GM18519 (cell line): ENCODE measurements at regions not wholly inside any gene's neighbourhood (a gene's known extent, or its start where the extent isn't known, plus 50 kb on each side); places are given as distances from the start of the nearest gene placed in this dataset.
"Not testable (repeated sequence)": the region's sequence is repeated elsewhere in the genome, so short reads cannot be mapped to it uniquely, and the experiment has no call there.

Experiments
- ATAC-seq: cut with Tn5 transposase; IDR thresholded peaks from one replicate; pipeline ENCODE4 v1.9.1; 2021; ENCODE audit warnings: mild to moderate bottlenecking, moderate library complexity; ENCODE audit not compliant: unreplicated experiment, low FRiP score

DNA sequence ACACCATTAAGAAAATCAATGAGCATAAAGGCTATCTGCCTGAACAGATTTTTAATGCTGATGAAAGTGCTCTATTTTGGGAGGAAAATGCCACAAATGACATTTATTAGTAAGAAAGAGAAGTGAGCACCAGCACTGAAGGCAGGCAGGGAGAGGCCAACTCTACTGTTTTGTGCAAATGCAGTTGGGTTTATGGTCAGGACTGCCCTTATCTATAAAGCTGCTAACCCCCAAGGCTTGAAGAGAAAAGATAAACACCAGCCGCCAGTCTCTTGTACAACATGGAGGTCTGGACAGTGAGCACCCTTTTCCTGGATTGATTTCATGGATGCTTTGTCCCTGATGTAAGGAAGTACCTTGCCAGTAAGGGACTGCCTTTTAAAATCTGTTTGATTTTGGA is 246.8 kb upstream of the SFSWAP start:
- no peak for ATAC-seq

DNA sequence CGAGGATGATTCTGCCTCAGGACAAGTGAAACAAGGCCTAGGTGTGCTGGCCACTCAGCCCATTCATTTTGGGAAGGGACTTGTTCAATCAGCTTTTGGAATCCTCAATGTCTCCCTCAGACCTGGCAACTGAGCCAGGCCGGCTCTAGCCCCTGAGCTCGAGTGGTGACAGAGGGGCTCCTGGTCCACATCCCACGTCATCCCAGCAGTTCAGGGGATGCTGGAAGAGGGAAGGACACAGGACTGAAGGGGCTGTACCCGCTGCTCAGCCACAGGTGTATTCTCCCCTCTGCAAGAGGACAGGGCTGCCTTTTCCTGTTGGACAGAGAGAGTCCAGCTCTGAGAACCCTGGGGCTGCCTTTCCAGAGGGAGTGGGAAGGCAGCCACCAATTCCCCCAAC is 244.6 kb upstream of the SFSWAP start:
- ATAC-seq, result no peak

DNA sequence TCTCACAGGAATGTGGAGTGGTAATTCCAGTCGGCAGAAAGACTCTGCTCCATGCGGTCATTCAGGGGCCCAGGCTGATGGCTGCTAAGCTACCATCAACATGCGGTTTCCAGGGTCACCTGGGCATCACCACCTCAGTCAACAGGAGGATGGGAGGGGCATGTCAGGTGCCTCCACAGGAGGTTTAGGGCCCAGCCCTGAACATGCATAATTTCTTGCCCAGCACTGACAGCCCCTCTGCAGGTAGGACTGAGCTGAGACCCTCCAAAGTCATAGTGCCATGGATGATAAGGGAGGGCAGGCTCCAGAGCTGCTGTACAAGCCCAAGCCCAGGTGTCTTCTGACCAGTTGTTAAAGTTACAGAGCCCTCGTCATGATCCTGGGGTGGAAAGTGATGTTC is 244.0 kb upstream of the SFSWAP start:
- ATAC-seq, result no peak

DNA sequence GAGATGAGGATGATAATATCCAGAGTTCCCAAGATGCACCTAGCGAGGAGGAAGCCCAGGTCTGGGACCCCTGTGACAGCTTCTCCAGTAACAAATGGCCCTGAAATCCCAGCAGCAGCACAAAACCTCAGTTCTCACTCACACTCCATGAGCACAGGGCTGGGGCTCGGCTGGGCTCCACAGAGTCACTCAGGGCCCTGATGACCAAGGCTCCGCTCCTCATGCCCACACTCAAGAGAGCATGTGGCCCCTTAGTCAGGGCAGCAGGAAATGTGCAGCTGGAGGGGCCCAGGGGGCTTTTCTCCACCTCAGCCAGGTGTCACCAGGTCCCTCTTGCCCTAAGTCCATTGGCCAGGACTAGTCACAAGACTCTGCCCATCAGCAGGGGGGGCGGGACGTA is 242.7 kb upstream of the SFSWAP start:
- no peak for ATAC-seq

DNA sequence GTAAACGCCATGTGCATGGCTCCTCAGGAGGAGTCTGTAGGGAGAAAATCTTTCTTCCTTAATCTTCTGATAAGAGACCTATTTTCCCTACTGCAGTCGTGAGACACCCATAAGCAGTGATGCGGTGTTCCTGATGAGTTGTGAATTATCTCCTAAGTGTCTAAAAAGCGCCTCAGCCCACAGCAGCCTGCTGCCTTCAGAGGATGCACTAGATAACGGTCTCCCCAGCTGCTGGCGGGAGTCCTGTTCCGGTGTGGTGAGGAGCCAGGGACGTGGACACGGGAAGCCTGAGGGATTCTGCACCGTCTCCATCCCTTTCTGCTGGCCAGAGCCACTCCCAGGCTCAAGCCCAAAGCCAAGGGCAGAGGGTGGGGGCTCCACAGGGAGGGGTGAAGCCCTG is 240.9 kb upstream of the SFSWAP start:
- not testable (repeated sequence) for ATAC-seq

GRCh38 chr12:131471271-131471905 is 239.5 kb upstream of the SFSWAP start:
- no peak for ATAC-seq

DNA sequence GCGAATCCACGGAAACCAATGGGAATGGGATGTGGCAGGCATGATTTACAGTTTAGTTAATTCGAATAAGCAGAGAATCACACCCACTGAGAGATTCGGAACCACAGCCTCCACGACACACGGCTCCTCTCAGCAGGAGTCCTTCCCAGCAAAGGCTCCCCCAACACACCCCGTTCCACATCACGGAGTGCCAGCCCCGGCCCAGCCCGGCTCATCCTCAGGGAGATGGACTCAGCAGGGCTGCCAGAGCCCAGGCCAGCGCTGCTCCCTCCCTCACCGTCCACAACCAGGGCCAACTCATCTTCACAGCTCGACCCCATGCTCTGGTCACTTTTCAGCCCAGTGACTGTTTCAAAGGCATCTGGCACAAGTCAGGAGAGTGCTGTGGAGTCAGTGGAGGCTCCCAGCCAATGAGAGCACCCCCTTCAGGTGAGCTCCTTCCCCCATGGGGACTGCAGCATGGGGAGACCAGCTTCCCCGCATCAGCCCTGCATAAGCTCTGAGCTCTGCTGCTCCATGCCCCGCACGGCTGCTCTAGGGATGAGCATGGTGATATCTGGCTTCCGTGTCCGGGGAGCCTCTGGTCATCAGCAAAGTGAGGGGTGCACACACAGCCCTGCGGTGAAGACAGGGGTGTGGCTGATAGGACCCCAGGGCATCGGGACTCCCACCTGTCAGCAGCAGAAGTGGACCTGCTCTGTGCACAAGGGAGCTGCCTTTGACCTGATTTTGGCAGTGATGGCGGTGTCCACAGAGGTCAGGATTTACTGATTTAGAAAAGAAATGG is 238.8 kb upstream of the SFSWAP start:
- ATAC-seq, result no peak

DNA sequence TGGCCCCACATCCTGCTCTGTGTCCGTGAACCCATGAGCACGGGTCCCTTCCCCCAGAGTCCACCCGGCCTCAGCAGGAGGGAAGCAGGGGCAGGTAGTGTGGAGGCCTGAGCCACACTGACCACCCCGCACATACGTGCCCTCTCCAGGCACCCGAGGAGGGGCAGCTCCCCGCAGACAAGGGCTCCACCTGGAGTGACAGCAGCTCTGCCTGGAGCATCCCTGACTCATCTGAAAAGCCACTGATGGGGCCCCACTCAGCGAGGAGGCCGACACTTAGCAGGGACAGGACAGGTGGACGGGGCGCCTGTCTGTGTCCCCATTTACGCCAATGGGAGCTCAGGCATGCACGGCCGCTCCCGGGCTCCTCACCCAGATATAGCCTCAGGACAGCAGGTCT is 237.6 kb upstream of the SFSWAP start:
- no peak for ATAC-seq

- no peak for ATAC-seq
Observed at GRCh38 chr12:131473741-131474709, 236.9 kb upstream of the SFSWAP start.

- not testable (repeated sequence) for ATAC-seq
Observed at GRCh38 chr12:131475012-131475411, 235.9 kb upstream of the SFSWAP start.

DNA sequence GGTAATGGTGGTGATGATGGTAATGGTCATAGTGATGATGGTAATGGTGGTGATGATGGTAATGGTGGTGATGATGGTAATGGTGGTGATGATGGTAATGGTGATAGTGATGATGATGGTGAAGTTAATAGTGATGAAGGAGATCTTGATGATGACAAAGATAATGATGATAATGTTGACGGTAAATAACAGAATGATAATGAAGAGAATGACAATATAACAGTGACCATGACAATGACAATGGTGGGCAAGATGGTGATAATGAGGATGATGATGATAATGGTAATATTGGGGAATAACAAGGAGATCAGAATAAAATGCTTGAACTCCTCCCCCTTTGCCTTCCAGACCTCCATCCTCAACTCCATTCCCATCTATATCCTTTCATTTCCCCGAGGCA is 233.3 kb upstream of the SFSWAP start:
- no peak for ATAC-seq

DNA sequence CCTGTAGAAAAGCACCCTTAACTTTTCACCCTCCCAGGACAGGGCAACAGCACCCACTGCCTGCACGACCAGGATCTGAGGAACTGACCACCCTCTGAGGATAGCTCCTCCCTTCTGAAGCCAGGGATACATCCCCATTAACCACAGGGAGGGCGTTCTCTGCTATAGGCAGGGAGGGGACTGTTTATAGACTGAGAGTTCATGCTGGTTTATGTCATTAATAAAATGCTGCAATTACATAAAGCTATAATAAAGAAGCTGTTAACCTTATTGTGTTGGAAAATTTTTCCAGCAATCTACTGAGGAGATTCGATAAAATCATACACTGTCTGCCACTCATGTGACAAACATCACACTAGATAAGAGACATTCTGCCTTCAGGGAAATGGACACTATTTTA is 232.4 kb upstream of the SFSWAP start:
- no peak for ATAC-seq

DNA sequence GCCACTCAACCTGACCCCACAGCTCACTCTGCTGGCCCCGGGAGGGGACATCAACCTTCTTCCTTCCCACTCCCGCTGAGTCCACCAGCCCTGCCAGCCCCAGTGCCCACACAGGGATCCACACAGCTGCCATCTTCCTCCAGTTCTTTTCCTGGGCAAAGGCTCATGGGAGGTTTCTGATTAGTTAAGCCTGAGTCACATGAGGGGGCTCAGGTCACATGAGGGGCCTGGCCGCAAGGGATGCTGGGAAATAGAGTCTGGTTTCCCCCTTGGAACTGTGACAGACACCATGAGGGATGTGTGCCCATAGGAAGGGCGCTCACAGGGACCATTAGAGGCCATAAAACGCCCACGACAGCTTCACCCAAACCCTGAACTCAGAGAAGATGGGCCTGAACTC is 228.7 kb upstream of the SFSWAP start:
- no peak for ATAC-seq

DNA sequence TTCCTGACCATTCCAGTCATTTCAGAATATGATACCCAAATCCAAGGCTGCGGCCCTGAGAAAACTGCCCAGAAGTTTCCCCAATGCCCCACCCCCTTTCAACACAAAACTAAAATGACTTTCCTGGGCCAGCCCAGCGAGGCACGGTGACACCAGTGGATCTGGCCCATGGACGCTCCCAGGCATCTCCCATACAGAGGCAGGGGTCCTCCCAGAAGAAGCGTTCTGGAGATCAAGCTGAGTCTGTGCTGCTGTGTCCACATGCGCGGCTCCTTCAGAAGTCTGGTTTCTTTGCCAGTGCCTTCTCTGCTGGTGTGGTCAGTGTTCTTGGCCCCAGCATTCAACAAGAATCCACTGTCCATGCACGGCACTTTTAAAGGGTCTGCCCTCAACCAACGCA is 228.2 kb upstream of the SFSWAP start:
- ATAC-seq, result no peak

DNA sequence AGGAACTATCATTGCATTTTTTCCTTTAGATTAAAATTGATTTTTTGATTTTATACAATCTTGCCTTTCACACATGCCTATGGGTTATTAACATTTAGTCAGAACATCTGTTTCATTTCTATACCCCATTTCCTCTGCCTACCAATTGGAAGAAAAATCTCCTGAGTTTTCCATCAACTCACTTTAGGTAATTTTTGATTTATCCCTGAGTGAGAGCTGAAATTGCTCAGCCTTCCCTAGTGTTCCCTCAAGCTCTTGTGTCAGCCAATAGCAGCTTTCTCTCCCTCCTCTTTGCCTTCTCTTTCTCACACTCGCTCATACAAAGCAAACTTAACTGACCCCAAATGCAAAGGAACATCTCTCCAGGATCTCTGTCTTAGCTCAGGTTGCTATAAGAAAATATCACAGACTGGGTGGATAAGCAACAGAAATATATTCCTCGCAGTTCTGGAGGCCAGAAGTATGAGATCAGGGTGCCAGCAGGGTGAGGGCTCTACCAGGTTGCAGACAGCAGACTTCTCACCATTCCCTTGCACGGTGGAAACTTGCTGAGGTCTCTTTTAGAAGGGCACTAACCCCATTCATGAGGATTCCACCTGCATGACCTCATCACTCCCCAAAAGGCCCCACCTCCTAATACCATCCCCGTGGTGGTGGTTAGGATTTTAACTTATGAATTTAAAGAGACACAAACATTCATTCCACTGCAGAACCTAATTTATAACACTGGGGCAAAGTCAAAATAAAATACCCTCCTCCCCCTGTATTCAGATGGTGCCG is 224.2 kb upstream of the SFSWAP start:
- no peak for ATAC-seq

GRCh38 chr12:131487388-131488124 is 223.3 kb upstream of the SFSWAP start:
- no peak for ATAC-seq

- no peak for ATAC-seq
Observed at GRCh38 chr12:131489718-131490117, 221.2 kb upstream of the SFSWAP start.

DNA sequence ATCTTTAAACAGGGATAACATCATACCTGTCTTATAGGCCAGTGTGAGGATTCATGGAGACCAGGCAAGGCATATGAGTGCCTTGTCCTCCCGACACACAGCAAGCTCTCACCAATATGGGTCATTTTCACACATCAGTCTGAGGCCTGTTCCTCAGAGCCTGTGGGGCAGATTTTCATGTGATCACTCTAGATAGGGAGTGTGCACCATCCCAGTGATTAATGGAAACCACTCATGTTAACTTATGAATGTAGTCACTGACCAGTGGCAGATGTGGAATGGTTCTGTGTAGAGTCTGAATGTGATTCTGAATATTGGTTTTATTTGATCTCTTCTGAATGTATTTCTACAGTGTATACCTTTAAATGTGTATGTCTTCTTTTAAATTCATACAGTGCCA is 219.7 kb upstream of the SFSWAP start:
- no peak for ATAC-seq

- ATAC-seq, result no peak
Observed at GRCh38 chr12:131491916-131492490, 218.9 kb upstream of the SFSWAP start.
